Gastrocnemius medialis (tissue), 4 donors: ENCODE measurements at regions not wholly inside any gene's neighbourhood (a gene's known extent, or its start where the extent isn't known, plus 50 kb on each side); places are given as distances from the start of the nearest gene placed in this dataset.

Experiments
- POLR2A ChIP-seq, 2 donors: fragments of 450-650 bp; IDR thresholded peaks; one replicate each; pipeline ENCODE4 v1.6.1; 2017; ENCODE audit warnings: antibody characterized with exemption in 2 of 2, mild to moderate bottlenecking in 2 of 2, moderate library complexity in 2 of 2
- TF ChIP-seq, protein P1 (sequence below), 5 experiments: fragments of 450-650 bp in 3 of 5; fragments of 200-600 bp in 2 of 5; sonication (generic) in 2 of 5; IDR thresholded peaks in 4 of 5; conservative IDR thresholded peaks in 1 of 5; 1 replicate in 4 of 5; 2 replicates in 1 of 5; pipeline ENCODE4 v1.5.1; 2016 to 2019; ENCODE audit warnings: antibody characterized with exemption in 5 of 5, mild to moderate bottlenecking in 3 of 5, moderate library complexity in 3 of 5

DNA sequence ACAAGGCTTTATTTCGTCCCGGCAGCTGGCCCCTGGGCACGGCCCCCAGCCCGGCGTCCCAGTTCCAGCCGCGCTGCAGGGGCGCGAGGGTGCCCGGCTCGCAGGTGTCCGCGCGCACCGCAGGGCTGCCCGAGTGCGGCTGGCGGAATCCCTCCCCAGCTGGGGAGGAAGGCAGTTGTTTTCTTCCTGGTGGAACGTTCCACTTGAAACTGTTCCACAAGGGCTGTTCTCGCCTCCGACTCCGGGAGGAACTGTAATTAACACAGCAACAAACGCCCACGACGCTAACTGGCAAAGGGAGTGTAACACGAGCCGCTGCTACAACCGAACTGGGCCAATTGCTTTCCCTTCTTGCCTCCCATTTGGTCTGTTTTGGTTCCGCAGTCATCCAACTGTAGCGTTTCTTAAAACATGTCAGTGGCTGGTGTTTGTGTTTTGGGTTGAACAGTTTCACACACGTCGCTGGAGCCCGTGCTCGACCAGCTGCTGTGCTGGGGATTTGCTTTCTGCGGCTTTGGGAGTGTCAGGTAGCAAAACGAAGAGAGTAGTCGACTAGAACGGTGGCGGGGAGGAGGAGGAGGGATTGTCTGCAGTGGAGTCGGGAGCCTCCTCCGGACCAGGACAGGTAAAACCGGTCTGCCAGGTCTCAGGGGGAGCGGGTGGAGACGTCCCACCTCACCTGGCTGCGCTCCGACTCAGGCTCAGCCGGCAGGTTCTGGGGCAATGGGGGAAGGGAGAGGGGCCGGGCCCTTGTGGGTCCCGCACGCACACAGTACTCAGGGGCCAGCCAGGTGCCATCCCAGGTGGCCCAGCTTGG lies 131.6 kb upstream of the NIPBL start:
- TF ChIP-seq, protein P1, sequence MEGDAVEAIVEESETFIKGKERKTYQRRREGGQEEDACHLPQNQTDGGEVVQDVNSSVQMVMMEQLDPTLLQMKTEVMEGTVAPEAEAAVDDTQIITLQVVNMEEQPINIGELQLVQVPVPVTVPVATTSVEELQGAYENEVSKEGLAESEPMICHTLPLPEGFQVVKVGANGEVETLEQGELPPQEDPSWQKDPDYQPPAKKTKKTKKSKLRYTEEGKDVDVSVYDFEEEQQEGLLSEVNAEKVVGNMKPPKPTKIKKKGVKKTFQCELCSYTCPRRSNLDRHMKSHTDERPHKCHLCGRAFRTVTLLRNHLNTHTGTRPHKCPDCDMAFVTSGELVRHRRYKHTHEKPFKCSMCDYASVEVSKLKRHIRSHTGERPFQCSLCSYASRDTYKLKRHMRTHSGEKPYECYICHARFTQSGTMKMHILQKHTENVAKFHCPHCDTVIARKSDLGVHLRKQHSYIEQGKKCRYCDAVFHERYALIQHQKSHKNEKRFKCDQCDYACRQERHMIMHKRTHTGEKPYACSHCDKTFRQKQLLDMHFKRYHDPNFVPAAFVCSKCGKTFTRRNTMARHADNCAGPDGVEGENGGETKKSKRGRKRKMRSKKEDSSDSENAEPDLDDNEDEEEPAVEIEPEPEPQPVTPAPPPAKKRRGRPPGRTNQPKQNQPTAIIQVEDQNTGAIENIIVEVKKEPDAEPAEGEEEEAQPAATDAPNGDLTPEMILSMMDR (IDR thresholded peaks at IDR 0.05 in 4 of 5, conservative IDR thresholded peaks at IDR 0.05 in 1 of 5): peak in 2 of 5 experiments; percentile 14 to 53
- TF ChIP-seq POLR2A (IDR thresholded peaks at IDR 0.05): no peak
